Type B pancreatic cell (in vitro differentiated cells): ENCODE measurements at regions not wholly inside any gene's neighbourhood (a gene's known extent, or its start where the extent isn't known, plus 50 kb on each side); places are given as distances from the start of the nearest gene placed in this dataset.

Source experiments
- DNase-seq: peaks from one replicate; pipeline ENCODE4 v3.0.0; 2021; ENCODE audit warnings: mixed read lengths; ENCODE audit not compliant: unreplicated experiment; ENCODE audit errors: extremely low spot score
- H3K27ac Mint-ChIP-seq: 2 replicates; pipeline ENCODE4 v1.8.0; 2021; ENCODE audit warnings: mild to moderate bottlenecking, mixed read lengths
- H3K27me3 Mint-ChIP-seq: 2 replicates; pipeline ENCODE4 v1.8.0; 2021; ENCODE audit warnings: mixed read lengths
- H3K36me3 Mint-ChIP-seq: 2 replicates; pipeline ENCODE4 v1.8.0; 2021; ENCODE audit warnings: mixed read lengths
- H3K4me1 Mint-ChIP-seq: one replicate; pipeline ENCODE4 v1.8.0; 2021; ENCODE audit warnings: mixed read lengths; ENCODE audit not compliant: unreplicated experiment
- H3K4me3 Mint-ChIP-seq: 2 replicates; pipeline ENCODE4 v1.8.0; 2021; ENCODE audit warnings: mild to moderate bottlenecking, mixed read lengths
- H3K9me3 Mint-ChIP-seq: 2 replicates; pipeline ENCODE4 v1.8.0; 2021; ENCODE audit warnings: mixed read lengths
- TF ChIP-seq, protein P1 (sequence below): fragments of 200-600 bp; sonication (generic); conservative IDR thresholded peaks from 2 replicates; pipeline ENCODE4 v1.5.0; 2021; ENCODE audit warnings: antibody characterized with exemption, mild to moderate bottlenecking

DNA sequence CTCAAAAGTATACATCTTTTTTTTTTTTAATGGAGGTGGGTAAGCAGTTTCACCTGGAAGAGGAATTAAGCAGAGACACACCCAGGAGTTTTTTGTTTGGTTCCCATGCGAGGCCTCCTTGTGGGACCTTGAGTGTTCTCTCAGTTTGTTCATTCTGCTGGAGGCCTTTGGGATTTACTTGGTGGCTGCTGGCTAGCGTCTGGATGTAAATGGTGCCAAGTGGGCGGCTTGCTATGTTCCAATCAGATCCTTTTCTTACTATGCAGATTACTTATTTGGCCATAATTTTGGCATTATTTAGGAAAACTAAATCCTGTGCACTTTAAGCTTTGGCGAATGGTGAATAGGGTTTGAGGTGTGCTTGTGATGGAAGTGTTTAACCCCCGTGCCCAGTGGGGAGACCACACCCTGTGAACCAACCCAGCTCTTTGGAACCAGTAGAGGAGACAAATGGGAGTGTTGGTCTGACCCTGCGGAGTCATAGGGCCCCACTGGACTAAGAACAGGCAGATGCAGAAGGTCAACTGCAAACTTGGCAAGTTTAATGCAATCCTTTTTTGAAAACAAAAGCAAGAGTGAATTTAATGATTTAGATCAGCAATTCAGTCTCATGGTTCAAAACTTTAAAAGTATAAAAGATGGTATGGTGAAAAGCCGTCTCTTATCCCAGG lies 79.4 kb downstream of the EBLN2 start:
- Mint-ChIP-seq H3K9me3 (peaks cover 4% of the 10 kb centered on the region), H3K4me3 (no peak overlapping the region), H3K27me3 (no peaks in the 10 kb centered on the region), H3K36me3 (no peaks in the 10 kb centered on the region), H3K4me1 (peaks cover 42% of the 10 kb centered on the region), H3K27ac (no peak overlapping the region)
- TF ChIP-seq, protein P1, sequence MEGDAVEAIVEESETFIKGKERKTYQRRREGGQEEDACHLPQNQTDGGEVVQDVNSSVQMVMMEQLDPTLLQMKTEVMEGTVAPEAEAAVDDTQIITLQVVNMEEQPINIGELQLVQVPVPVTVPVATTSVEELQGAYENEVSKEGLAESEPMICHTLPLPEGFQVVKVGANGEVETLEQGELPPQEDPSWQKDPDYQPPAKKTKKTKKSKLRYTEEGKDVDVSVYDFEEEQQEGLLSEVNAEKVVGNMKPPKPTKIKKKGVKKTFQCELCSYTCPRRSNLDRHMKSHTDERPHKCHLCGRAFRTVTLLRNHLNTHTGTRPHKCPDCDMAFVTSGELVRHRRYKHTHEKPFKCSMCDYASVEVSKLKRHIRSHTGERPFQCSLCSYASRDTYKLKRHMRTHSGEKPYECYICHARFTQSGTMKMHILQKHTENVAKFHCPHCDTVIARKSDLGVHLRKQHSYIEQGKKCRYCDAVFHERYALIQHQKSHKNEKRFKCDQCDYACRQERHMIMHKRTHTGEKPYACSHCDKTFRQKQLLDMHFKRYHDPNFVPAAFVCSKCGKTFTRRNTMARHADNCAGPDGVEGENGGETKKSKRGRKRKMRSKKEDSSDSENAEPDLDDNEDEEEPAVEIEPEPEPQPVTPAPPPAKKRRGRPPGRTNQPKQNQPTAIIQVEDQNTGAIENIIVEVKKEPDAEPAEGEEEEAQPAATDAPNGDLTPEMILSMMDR: no peak
- no peak for DNase-seq

DNA sequence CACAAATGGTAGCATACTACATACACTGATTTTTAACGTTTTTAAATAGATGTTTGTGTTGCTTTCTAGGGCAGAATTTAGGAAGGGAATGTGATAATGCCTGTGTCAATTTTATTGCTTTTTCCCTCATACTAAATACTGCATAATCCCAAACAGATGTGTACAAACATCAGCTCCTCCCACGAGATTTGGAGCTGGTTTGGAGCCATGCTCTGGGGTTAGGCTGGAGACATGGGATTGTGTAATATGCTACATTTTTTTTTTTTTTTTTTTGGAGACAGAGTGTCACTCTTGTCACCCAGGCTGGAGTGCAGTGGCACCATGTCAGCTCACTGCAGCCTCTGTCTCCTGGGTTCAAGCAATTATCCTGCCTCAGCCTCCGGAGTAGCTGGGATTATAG lies 80.1 kb downstream of the EBLN2 start:
- Mint-ChIP-seq H3K27ac (no peak overlapping the region), H3K4me1 (peaks cover 42% of the 10 kb centered on the region), H3K9me3 (peaks cover 4% of the 10 kb centered on the region), H3K36me3 (no peaks in the 10 kb centered on the region), H3K27me3 (no peaks in the 10 kb centered on the region), H3K4me3 (no peak overlapping the region)
- DNase-seq: no peak
- TF ChIP-seq, protein P1: no peak

DNA sequence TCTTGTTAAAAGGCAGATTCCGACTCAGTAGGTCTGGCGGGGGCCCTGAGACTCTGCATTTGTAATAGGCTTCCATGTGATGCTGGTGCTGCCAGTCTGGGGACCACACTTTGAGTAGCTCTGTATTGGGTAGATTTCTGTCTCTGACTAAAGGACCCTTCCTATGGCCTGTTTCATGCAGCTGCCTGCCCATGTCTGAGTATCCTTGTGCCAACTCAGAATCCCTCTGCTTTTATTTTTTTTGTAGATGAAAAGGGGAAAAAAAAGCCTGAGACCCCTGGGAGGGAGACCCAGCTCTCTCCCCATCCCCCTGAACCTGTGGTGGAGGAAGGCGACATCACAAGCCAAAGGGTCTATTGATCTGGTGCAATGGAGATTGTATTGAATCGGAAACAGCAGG lies 81.9 kb downstream of the EBLN2 start:
- no peak for DNase-seq
- H3K4me1 Mint-ChIP-seq: peaks cover 44% of the 10 kb centered on the region
- H3K36me3 Mint-ChIP-seq: no peaks in the 10 kb centered on the region
- H3K4me3 Mint-ChIP-seq: no peak overlapping the region
- peaks cover 4% of the 10 kb centered on the region for H3K9me3 Mint-ChIP-seq
- H3K27ac Mint-ChIP-seq: no peak overlapping the region
- no peaks in the 10 kb centered on the region for H3K27me3 Mint-ChIP-seq
- TF ChIP-seq, protein P1: no peak

DNA sequence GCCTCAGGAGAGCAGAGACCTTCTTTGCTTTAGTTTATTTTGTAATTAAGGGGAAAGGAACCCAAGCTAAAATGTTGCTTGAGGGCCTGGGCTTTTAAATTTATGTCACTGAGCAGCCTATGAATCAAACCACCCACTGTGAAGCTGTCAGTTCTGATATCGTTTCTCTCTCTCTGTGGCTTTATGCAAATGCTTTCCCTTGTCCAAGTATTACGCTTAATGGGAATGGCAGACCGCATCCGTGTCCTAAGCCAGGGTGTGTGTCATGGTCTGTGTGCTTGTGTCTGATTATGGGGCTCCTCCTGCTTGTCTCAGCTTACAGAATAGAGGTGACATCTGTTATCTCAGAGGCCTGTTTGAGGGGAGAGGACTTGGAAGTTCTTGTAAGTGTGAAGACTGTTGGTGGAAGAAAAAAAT lies 82.4 kb downstream of the EBLN2 start:
- peak overlapping the region; percentile 44 for H3K4me3 Mint-ChIP-seq
- H3K27me3 Mint-ChIP-seq: no peaks in the 10 kb centered on the region
- DNase-seq: no peak
- no peaks in the 10 kb centered on the region for H3K36me3 Mint-ChIP-seq
- peaks cover 4% of the 10 kb centered on the region for H3K9me3 Mint-ChIP-seq
- H3K27ac Mint-ChIP-seq: no peak overlapping the region
- TF ChIP-seq, protein P1: no peak
- peaks cover 44% of the 10 kb centered on the region for H3K4me1 Mint-ChIP-seq

DNA sequence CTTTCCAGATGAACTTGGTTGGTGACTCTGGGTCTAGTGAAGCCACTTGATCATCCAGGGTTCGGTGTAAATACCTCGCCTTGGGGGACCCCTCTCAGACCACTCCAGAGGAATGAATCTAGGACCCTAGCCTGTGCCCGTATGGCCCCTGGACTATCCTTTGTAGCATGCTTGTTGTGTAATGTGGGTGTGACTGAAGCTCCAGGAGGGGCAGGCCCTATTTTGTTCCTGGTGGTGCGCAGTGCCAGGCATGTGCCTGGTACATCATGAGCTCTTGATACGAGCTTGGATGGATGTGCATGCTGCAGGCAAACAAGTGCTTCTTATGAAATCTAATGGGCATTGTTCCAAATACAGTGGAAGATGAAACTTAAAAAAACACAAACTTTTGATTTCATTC lies 82.8 kb downstream of the EBLN2 start:
- TF ChIP-seq, protein P1: no peak
- no peak for DNase-seq
- Mint-ChIP-seq H3K36me3 (no peaks in the 10 kb centered on the region), H3K27ac (no peak overlapping the region), H3K27me3 (no peaks in the 10 kb centered on the region), H3K9me3 (peaks cover 4% of the 10 kb centered on the region), H3K4me1 (peaks cover 47% of the 10 kb centered on the region), H3K4me3 (no peak overlapping the region)
